ENCODE measurements at regions not wholly inside any gene's neighbourhood (a gene's known extent, or its start where the extent isn't known, plus 50 kb on each side); places are given as distances from the start of the nearest gene placed in this dataset.

GRCh38 chr20:11190741-11191140 is 516.9 kb upstream of the JAG1 start:
- DNase-seq = no peak

GRCh38 chr20:11192106-11192505 is 518.3 kb upstream of the JAG1 start:
- DNase-seq = no peak

GRCh38 chr20:11193241-11193640 is 519.4 kb upstream of the JAG1 start:
- no peak for DNase-seq

GRCh38 chr20:11195169-11195568 is 521.4 kb upstream of the JAG1 start:
- DNase-seq = no peak

- no peak for DNase-seq
These were observed 522.2 kb upstream of the JAG1 start for GRCh38 chr20:11195899-11196558.

GRCh38 chr20:11197851-11198250 is 524.1 kb upstream of the JAG1 start:
- no peak for DNase-seq

GRCh38 chr20:11200423-11200822 is 526.6 kb upstream of the JAG1 start:
- no peak for DNase-seq

- no peak for DNase-seq
These were observed 531.3 kb upstream of the JAG1 start for GRCh38 chr20:11204926-11205768.

- no peak for DNase-seq
These were observed 532.1 kb upstream of the JAG1 start for GRCh38 chr20:11205769-11206362.

- no peak for DNase-seq
These were observed 534.1 kb upstream of the JAG1 start for GRCh38 chr20:11207749-11208502.

- no peak for DNase-seq
These were observed 536.8 kb upstream of the JAG1 start for GRCh38 chr20:11210611-11211010.

GRCh38 chr20:11212272-11212671 is 538.5 kb upstream of the JAG1 start:
- no peak for DNase-seq

- no peak for DNase-seq
These were observed 539.1 kb upstream of the JAG1 start for GRCh38 chr20:11212902-11213301.

- no peak for DNase-seq
These were observed 540.5 kb upstream of the JAG1 start for GRCh38 chr20:11214256-11214840.

- no peak for DNase-seq
These were observed 542.9 kb upstream of the JAG1 start for GRCh38 chr20:11216451-11217314.

- DNase-seq = no peak
These were observed 543.8 kb upstream of the JAG1 start for GRCh38 chr20:11217326-11218172.

- no peak for DNase-seq
These were observed 544.4 kb upstream of the JAG1 start for GRCh38 chr20:11218173-11218680.

GRCh38 chr20:11219192-11219591 is 545.4 kb upstream of the JAG1 start:
- DNase-seq = no peak

GRCh38 chr20:11221046-11221445 is 547.2 kb upstream of the JAG1 start:
- DNase-seq = no peak

GRCh38 chr20:11222243-11222642 is 548.4 kb upstream of the JAG1 start:
- no peak for DNase-seq

- no peak for DNase-seq
These were observed 553.8 kb upstream of the JAG1 start for GRCh38 chr20:11227602-11228001.

Data from stimulated activated CD4-positive, alpha-beta T cell treated with anti-CD3 and anti-CD28 coated beads, Interleukin-4, amount 100 ng/mL, for 1 hour (primary cell).